ENCODE measurements at regions not wholly inside any gene's neighbourhood (a gene's known extent, or its start where the extent isn't known, plus 50 kb on each side); places are given as distances from the start of the nearest gene placed in this dataset.

GRCh38 chr22:22979121-22979724 is 91.1 kb upstream of the GNAZ start:
- TF ChIP-seq POLR2AphosphoS5 (IDR thresholded peaks at IDR 0.05; ENCODE audit: low read depth, low read length), result no peak
- TF ChIP-seq POLR2A (IDR thresholded peaks at IDR 0.05; ENCODE audit: low read depth, low read length), result no peak
- no peak for TF ChIP-seq TAF1 (IDR thresholded peaks at IDR 0.05; ENCODE audit: borderline replicate concordance, low read depth, low read length)
